Gastroesophageal sphincter (tissue), 3 donors: ENCODE measurements at regions not wholly inside any gene's neighbourhood (a gene's known extent, or its start where the extent isn't known, plus 50 kb on each side); places are given as distances from the start of the nearest gene placed in this dataset.

Experiments used
- CTCF ChIP-seq, 4 experiments: fragments of 200-600 bp in 2 of 4; fragments of 450-650 bp in 2 of 4; sonication (generic) in 1 of 4; IDR thresholded peaks; one replicate each; pipeline ENCODE4 v1.5.1; 2017 to 2019; ENCODE audit warnings: antibody characterized with exemption in 4 of 4, mild to moderate bottlenecking in 2 of 4, moderate library complexity in 2 of 4
- EP300 ChIP-seq: sonication (generic); formaldehyde crosslinking; IDR thresholded peaks from one replicate; pipeline ENCODE4 v1.6.1; 2017; ENCODE audit warnings: antibody characterized with exemption, mild to moderate bottlenecking
- POLR2A ChIP-seq, 2 donors: fragments of 450-650 bp; IDR thresholded peaks; one replicate each; pipeline ENCODE4 v1.6.1; 2017; ENCODE audit warnings: antibody characterized with exemption in 2 of 2, mild to moderate bottlenecking in 2 of 2, moderate library complexity in 1 of 2

- TF ChIP-seq CTCF (IDR thresholded peaks at IDR 0.05) (no peak), POLR2A (IDR thresholded peaks at IDR 0.05) (no peak), EP300 (no peak)
These were observed 143.2 kb upstream of the MGMT start for GRCh38 chr10:129323879-129324278.
